Common myeloid progenitor, CD34-positive (primary cell): ENCODE measurements at regions not wholly inside any gene's neighbourhood (a gene's known extent, or its start where the extent isn't known, plus 50 kb on each side); places are given as distances from the start of the nearest gene placed in this dataset.

ENCODE experiments used
- CTCF ChIA-PET: fragments of 350-600 bp; sonication (Branson Sonifier 250); formaldehyde crosslinking; loops from one replicate; lab custom pipeline; 2021; ENCODE audit warnings: antibody characterized with exemption; lab: Charles Lee
- POLR2A ChIA-PET: fragments of 350-600 bp; sonication (Branson Sonifier 250); formaldehyde crosslinking; loops from one replicate; lab custom pipeline; 2021; ENCODE audit warnings: antibody characterized with exemption; lab: Charles Lee
- DNase-seq, 3 donors: peaks; one replicate each; pipeline versions ENCODE4 v3.0.0 to v3.0.0-alpha.2; 2013
- H3K27ac ChIP-seq, 2 experiments: 1 replicate in 1 of 2; 2 replicates in 1 of 2; pipeline ENCODE4 v1.7.0; 2013; ENCODE audit warnings: inconsistent platforms in 2 of 2, low read length in 2 of 2, mild to moderate bottlenecking in 2 of 2, low read depth in 1 of 2, moderate library complexity in 1 of 2; ENCODE audit not compliant: severe bottlenecking in 2 of 2, insufficient read depth in 1 of 2, poor library complexity in 1 of 2
- H3K27me3 ChIP-seq, 5 experiments: replicated peaks in 2 of 5; 1 replicate in 3 of 5; 2 replicates in 2 of 5; pipeline versions ENCODE4 v1.6.1 to v1.7.0; 2013; ENCODE audit warnings: low read length in 4 of 5, mild to moderate bottlenecking in 2 of 5, moderate library complexity in 2 of 5, inconsistent platforms in 1 of 5; ENCODE audit not compliant: insufficient read depth in 5 of 5, control insufficient read depth in 4 of 5
- H3K36me3 ChIP-seq, 4 experiments: 1 replicate in 2 of 4; 2 replicates in 2 of 4; pipeline versions ENCODE4 v1.6.1 to v1.7.0; 2013; ENCODE audit warnings: low read length in 3 of 4, control low read depth in 1 of 4, mild to moderate bottlenecking in 1 of 4; ENCODE audit not compliant: control insufficient read depth in 4 of 4, insufficient read depth in 4 of 4
- H3K4me1 ChIP-seq, 4 experiments: 1 replicate in 3 of 4; 2 replicates in 1 of 4; pipeline versions ENCODE4 v1.6.1 to v1.7.1; 2013; ENCODE audit warnings: low read length in 3 of 4, mild to moderate bottlenecking in 3 of 4, control low read depth in 1 of 4, inconsistent platforms in 1 of 4, moderate library complexity in 1 of 4; ENCODE audit not compliant: control insufficient read depth in 4 of 4, insufficient read depth in 4 of 4; ENCODE audit errors: control extremely low read depth in 1 of 4
- H3K4me3 ChIP-seq, 7 experiments: 1 replicate in 4 of 7; 2 replicates in 3 of 7; pipeline versions ENCODE4 v1.5.1 to v1.7.0; 2013; ENCODE audit warnings: mild to moderate bottlenecking in 7 of 7, low read length in 6 of 7, moderate library complexity in 6 of 7, inconsistent platforms in 2 of 7, low read depth in 2 of 7, control low read depth in 1 of 7; ENCODE audit not compliant: insufficient read depth in 4 of 7, control insufficient read depth in 1 of 7; ENCODE audit errors: extremely low read depth in 1 of 7
- H3K9me3 ChIP-seq, 5 experiments: 1 replicate in 4 of 5; 2 replicates in 1 of 5; pipeline versions ENCODE4 v1.6.1 to v1.7.1; 2013; ENCODE audit warnings: low read length in 4 of 5, mild to moderate bottlenecking in 2 of 5, inconsistent platforms in 1 of 5, low read depth in 1 of 5, moderate library complexity in 1 of 5; ENCODE audit not compliant: control insufficient read depth in 4 of 5, insufficient read depth in 2 of 5; ENCODE audit errors: control extremely low read depth in 1 of 5
- WGBS: methylation state at CpG from one replicate; pipeline ENCODE4 v1.1.5; 2013; ENCODE audit not compliant: insufficient coverage; 5-methylcytosine and 5-hydroxymethylcytosine counted together

GRCh38 chr10:47237316-47238260, 62.4 kb upstream of the GDF10 start:
- no peaks in the 10 kb centered on the region for H3K36me3 ChIP-seq
- no peak overlapping the region for H3K4me3 ChIP-seq
- no peak overlapping the region for H3K27ac ChIP-seq
- no peak for DNase-seq
- POLR2A ChIA-PET, result no interaction called here
- no peaks in the 10 kb centered on the region for H3K4me1 ChIP-seq
- 82% methylated on average over 8 of the region's 10 CpGs for WGBS
- H3K27me3 ChIP-seq, result peaks cover 0 to 2% (median 0%) of the 10 kb centered on the region in 5 experiments
- CTCF ChIA-PET, result no interaction called here
- peaks cover 0 to 5% (median 0%) of the 10 kb centered on the region in 5 experiments for H3K9me3 ChIP-seq

- Histone ChIP-seq H3K4me1 (no peaks in the 10 kb centered on the region), H3K27ac (no peak overlapping the region), H3K36me3 (no peaks in the 10 kb centered on the region), H3K4me3 (no peak overlapping the region), H3K27me3 (peaks cover 0 to 2% (median 0%) of the 10 kb centered on the region in 5 experiments), H3K9me3 (peaks cover 0 to 5% (median 0%) of the 10 kb centered on the region in 5 experiments)
- WGBS, result 96% methylated on average over 6 of the region's 7 CpGs
- ChIA-PET POLR2A (no interaction called here), CTCF (interaction anchor here (1.7 kb wide), 1 partner anchor 191 kb away, joined by 3 read pairs; no protein-coding TSS in a partner anchor)
- no peak for DNase-seq
These were observed 61.5 kb upstream of the GDF10 start for GRCh38 chr10:47238331-47239095.

GRCh38 chr10:47239211-47239610, 60.8 kb upstream of the GDF10 start:
- Histone ChIP-seq H3K4me1 (no peaks in the 10 kb centered on the region), H3K36me3 (no peaks in the 10 kb centered on the region), H3K27me3 (peaks cover 0 to 2% (median 0%) of the 10 kb centered on the region in 5 experiments), H3K4me3 (no peak overlapping the region), H3K27ac (no peak overlapping the region), H3K9me3 (peaks cover 0 to 5% (median 0%) of the 10 kb centered on the region in 5 experiments)
- 89% methylated on average over 3 of the region's 3 CpGs for WGBS
- no peak for DNase-seq
- ChIA-PET CTCF (interaction anchor here (1.7 kb wide), 1 partner anchor 191 kb away, joined by 3 read pairs; no protein-coding TSS in a partner anchor), POLR2A (no interaction called here)

- Histone ChIP-seq H3K27ac (no peak overlapping the region), H3K36me3 (no peaks in the 10 kb centered on the region), H3K4me3 (no peak overlapping the region), H3K9me3 (peaks cover 0 to 5% (median 0%) of the 10 kb centered on the region in 5 experiments), H3K4me1 (no peaks in the 10 kb centered on the region), H3K27me3 (no peaks in the 10 kb centered on the region)
- WGBS, result 100% methylated on average over 1 of the region's 1 CpG
- ChIA-PET CTCF (interaction anchor here (1.7 kb wide), 1 partner anchor 192 kb away, joined by 3 read pairs; no protein-coding TSS in a partner anchor), POLR2A (no interaction called here)
- no peak for DNase-seq
These were observed 59.8 kb upstream of the GDF10 start for GRCh38 chr10:47240173-47240572.

GRCh38 chr10:47241256-47241655, 58.7 kb upstream of the GDF10 start:
- DNase-seq, result no peak
- CTCF ChIA-PET, result no interaction called here
- no peak overlapping the region for H3K27ac ChIP-seq
- H3K36me3 ChIP-seq, result no peaks in the 10 kb centered on the region
- POLR2A ChIA-PET, result no interaction called here
- no peak overlapping the region for H3K4me3 ChIP-seq
- 100% methylated on average over 1 of the region's 2 CpGs for WGBS
- no peaks in the 10 kb centered on the region for H3K4me1 ChIP-seq
- peaks cover 0 to 5% (median 0%) of the 10 kb centered on the region in 5 experiments for H3K9me3 ChIP-seq
- H3K27me3 ChIP-seq, result no peaks in the 10 kb centered on the region

- no peak overlapping the region for H3K4me3 ChIP-seq
- DNase-seq, result no peak
- no peaks in the 10 kb centered on the region for H3K4me1 ChIP-seq
- no peak overlapping the region for H3K27ac ChIP-seq
- H3K27me3 ChIP-seq, result no peaks in the 10 kb centered on the region
- no peaks in the 10 kb centered on the region for H3K36me3 ChIP-seq
- WGBS, result 96% methylated on average over 7 of the region's 9 CpGs
- ChIA-PET CTCF (no interaction called here), POLR2A (no interaction called here)
- no peaks in the 10 kb centered on the region for H3K9me3 ChIP-seq
These were observed 57.8 kb upstream of the GDF10 start for GRCh38 chr10:47241946-47242867.
